ENCODE measurements at regions not wholly inside any gene's neighbourhood (a gene's known extent, or its start where the extent isn't known, plus 50 kb on each side); places are given as distances from the start of the nearest gene placed in this dataset.

GRCh38 chr19:29389495-29389894 is 136.3 kb upstream of the VSTM2B start:
- TF ChIP-seq, protein P1, sequence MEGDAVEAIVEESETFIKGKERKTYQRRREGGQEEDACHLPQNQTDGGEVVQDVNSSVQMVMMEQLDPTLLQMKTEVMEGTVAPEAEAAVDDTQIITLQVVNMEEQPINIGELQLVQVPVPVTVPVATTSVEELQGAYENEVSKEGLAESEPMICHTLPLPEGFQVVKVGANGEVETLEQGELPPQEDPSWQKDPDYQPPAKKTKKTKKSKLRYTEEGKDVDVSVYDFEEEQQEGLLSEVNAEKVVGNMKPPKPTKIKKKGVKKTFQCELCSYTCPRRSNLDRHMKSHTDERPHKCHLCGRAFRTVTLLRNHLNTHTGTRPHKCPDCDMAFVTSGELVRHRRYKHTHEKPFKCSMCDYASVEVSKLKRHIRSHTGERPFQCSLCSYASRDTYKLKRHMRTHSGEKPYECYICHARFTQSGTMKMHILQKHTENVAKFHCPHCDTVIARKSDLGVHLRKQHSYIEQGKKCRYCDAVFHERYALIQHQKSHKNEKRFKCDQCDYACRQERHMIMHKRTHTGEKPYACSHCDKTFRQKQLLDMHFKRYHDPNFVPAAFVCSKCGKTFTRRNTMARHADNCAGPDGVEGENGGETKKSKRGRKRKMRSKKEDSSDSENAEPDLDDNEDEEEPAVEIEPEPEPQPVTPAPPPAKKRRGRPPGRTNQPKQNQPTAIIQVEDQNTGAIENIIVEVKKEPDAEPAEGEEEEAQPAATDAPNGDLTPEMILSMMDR (IDR thresholded peaks at IDR 0.05; ENCODE audit: insufficient read depth, low read depth, low read length, missing control alignments): no peak
- no peak overlapping the region for H3K4me3 ChIP-seq (ENCODE audit: low read length)
- no peak for DNase-seq (ENCODE audit: low read depth)

DNA sequence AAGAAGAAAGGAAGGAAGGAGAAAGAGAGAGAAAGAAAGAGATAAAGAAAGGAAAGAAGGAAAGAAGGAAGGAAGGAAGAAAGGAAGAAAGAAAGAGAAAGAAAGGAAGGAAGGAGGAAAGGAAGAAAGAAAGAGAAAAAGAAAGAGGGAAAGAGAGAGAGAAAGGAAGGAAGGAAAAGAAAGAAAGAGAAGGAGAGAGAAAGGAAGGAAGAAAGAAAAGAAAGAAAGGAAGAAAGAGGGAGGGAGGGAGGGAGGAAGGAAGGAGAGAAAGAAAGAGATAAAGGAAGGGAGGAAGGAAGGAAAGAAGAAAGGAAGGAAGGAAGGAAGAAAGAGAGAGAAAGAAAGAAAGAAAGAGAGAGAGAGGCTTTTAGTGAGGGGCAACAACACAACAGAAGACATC is 135.1 kb upstream of the VSTM2B start:
- no peak overlapping the region for H3K4me3 ChIP-seq (ENCODE audit: low read length)
- DNase-seq (ENCODE audit: low read depth): no peak
- TF ChIP-seq, protein P1 (IDR thresholded peaks at IDR 0.05; ENCODE audit: insufficient read depth, low read depth, low read length, missing control alignments): no peak

DNA sequence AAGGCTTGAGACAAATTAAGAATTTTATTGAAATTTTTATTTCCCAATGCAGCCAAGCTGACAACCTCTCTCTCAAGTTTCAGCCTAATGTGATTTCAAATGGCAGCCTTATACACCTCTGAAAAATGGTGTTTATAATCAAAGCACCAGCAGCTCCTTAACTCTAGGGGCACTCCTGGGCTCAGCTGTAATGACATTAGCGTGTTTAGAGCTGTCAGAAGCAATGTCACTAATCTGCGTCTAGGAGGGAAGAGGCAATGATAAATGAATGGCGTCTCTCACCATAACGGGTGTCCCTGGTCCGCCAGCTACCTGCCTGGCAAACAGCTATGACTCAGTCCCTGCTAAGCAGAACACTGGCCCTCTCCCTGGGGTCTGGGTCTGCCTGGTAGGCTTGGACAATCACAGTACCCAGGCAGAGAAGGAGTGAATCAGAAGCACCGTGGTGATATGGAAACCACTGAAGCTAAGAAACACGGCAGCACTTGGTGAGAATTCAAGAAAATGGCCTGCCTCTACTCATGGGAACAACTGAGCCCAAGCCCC is 131.8 kb upstream of the VSTM2B start:
- TF ChIP-seq, protein P1 (IDR thresholded peaks at IDR 0.05; ENCODE audit: insufficient read depth, low read depth, low read length, missing control alignments): no peak
- no peak for DNase-seq (ENCODE audit: low read depth)
- H3K4me3 ChIP-seq (ENCODE audit: low read length): no peak overlapping the region

- DNase-seq (ENCODE audit: low read depth): no peak
- H3K4me3 ChIP-seq (ENCODE audit: low read length): no peak overlapping the region
- TF ChIP-seq, protein P1 (IDR thresholded peaks at IDR 0.05; ENCODE audit: insufficient read depth, low read depth, low read length, missing control alignments): no peak
These were observed 130.6 kb upstream of the VSTM2B start for GRCh38 chr19:29395111-29395733.

DNA sequence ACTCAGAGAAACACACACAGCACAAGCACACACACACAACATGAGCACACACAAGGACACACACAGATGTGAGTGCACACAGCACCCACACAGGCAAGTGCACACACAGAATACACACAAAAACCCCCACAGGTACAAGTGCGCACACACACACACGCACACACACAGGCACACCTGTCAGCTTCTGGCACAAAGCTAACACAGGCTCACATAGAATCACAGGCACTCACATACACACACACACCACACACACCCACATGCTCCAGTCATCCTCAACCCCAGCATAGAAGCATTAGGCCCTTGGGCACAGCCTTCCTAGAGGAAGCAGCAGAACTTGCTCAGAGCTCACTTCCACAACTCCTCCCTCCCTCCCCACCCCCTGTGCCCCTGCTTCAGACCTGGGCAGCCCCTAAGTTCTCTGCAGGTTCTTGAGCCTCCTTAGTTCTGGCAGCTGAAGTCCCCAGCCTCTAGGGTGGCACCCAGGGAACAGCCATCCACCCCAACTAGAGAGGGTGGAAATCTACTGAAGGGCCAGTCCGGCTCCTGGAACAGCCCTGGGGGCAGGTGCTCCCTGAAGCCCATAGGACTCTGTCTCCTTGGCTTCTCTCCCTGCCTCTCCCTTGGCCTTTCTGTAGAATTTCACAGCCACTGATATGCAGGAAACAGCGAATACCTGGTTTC is 129.9 kb upstream of the VSTM2B start:
- TF ChIP-seq, protein P1 (IDR thresholded peaks at IDR 0.05; ENCODE audit: insufficient read depth, low read depth, low read length, missing control alignments): no peak
- DNase-seq (ENCODE audit: low read depth): no peak
- H3K4me3 ChIP-seq (ENCODE audit: low read length): no peak overlapping the region

- no peak overlapping the region for H3K4me3 ChIP-seq (ENCODE audit: low read length)
- no peak for DNase-seq (ENCODE audit: low read depth)
- TF ChIP-seq, protein P1 (IDR thresholded peaks at IDR 0.05; ENCODE audit: insufficient read depth, low read depth, low read length, missing control alignments): no peak
These were observed 128.9 kb upstream of the VSTM2B start for GRCh38 chr19:29396925-29397324.

Data from epithelial cell of esophagus (primary cell).